NB4 (cell line): ENCODE measurements at regions not wholly inside any gene's neighbourhood (a gene's known extent, or its start where the extent isn't known, plus 50 kb on each side); places are given as distances from the start of the nearest gene placed in this dataset.

Source experiments
- DNase-seq: peaks from one replicate; pipeline ENCODE4 v3.0.0; 2010; ENCODE audit warnings: low read depth
- H3K4me3 ChIP-seq: one replicate; pipeline ENCODE4 v1.5.1; 2011; ENCODE audit warnings: mild to moderate bottlenecking, low read depth, low read length, moderate library complexity
- MYC ChIP-seq: IDR thresholded peaks from 2 replicates; pipeline ENCODE4 v1.6.1; 2011; ENCODE audit warnings: low read depth, low read length
- POLR2A ChIP-seq: IDR thresholded peaks from 2 replicates; pipeline ENCODE4 v1.6.1; 2011; ENCODE audit warnings: mild to moderate bottlenecking; ENCODE audit not compliant: insufficient read length; ENCODE audit errors: extremely low read depth
- TF ChIP-seq, protein P1 (sequence below): IDR thresholded peaks from 2 replicates; pipeline ENCODE4 v1.6.1; 2011; ENCODE audit warnings: low read depth, low read length
- TF ChIP-seq, protein P2 (sequence below): IDR thresholded peaks from one replicate; pipeline ENCODE4 v1.5.1; 2012; ENCODE audit warnings: low read depth, low read length

- no peak overlapping the region for H3K4me3 ChIP-seq
- TF ChIP-seq, protein P1, sequence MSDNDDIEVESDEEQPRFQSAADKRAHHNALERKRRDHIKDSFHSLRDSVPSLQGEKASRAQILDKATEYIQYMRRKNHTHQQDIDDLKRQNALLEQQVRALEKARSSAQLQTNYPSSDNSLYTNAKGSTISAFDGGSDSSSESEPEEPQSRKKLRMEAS = no peak
- TF ChIP-seq, protein P2, sequence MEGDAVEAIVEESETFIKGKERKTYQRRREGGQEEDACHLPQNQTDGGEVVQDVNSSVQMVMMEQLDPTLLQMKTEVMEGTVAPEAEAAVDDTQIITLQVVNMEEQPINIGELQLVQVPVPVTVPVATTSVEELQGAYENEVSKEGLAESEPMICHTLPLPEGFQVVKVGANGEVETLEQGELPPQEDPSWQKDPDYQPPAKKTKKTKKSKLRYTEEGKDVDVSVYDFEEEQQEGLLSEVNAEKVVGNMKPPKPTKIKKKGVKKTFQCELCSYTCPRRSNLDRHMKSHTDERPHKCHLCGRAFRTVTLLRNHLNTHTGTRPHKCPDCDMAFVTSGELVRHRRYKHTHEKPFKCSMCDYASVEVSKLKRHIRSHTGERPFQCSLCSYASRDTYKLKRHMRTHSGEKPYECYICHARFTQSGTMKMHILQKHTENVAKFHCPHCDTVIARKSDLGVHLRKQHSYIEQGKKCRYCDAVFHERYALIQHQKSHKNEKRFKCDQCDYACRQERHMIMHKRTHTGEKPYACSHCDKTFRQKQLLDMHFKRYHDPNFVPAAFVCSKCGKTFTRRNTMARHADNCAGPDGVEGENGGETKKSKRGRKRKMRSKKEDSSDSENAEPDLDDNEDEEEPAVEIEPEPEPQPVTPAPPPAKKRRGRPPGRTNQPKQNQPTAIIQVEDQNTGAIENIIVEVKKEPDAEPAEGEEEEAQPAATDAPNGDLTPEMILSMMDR = no peak
- TF ChIP-seq MYC (no peak), POLR2A (no peak)
- no peak for DNase-seq
These were observed 125.5 kb upstream of the CHRM3 start for GRCh38 chr1:239260842-239261241.

- no peak for DNase-seq
- no peak overlapping the region for H3K4me3 ChIP-seq
- TF ChIP-seq, protein P2 = no peak
- TF ChIP-seq, protein P1 = no peak
- no peak for TF ChIP-seq POLR2A
- TF ChIP-seq MYC = no peak
These were observed 130.7 kb upstream of the CHRM3 start for GRCh38 chr1:239255628-239256160.

DNA sequence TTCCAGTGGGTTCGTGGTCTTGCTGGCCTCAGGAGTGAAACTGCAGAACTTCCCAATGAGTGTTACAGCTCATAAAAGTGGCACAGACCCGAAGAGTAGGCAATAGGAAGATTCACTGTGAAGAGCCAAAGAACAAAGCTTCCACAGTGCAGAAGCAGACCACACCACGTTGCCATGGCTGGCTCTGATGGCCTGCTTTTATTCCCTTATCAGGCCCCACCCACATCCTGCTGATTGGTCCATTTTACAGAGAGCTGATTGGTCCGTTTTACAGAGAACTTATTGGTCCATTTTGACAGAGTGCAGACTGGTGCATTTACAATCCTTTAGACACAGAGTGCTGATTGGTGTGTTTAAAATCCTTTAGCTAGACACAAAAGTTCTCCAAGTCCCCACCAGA is 131.4 kb upstream of the CHRM3 start:
- DNase-seq = no peak
- no peak overlapping the region for H3K4me3 ChIP-seq
- TF ChIP-seq MYC (no peak), POLR2A (no peak)

DNA sequence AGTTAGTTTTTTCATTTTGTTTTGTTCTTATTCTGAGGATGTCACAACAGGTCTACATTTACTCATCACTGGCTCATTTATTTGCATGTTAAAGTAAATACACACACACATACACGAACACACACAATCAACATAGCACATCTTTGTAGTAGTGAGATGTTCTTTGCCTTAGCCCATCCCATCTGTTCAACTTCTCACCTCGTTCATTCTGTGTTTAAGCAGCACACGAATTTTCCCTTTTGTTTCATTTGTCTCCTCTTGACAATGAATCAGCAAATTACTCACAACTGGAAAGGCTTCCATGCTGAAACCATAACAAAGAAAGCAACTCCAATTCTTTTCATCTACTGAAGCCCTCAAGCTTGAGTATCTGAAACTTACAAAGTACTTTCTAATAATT is 133.3 kb upstream of the CHRM3 start:
- no peak for DNase-seq
- H3K4me3 ChIP-seq = no peak overlapping the region
- TF ChIP-seq, protein P2 = no peak
- no peak for TF ChIP-seq MYC
- TF ChIP-seq, protein P1 = no peak
- TF ChIP-seq POLR2A = no peak

GRCh38 chr1:239250353-239251035 is 135.9 kb upstream of the CHRM3 start:
- no peak for TF ChIP-seq POLR2A
- TF ChIP-seq, protein P2 = no peak
- no peak for TF ChIP-seq MYC
- TF ChIP-seq, protein P1 = no peak
- DNase-seq = peak; percentile 8
- no peak overlapping the region for H3K4me3 ChIP-seq

GRCh38 chr1:239247285-239247684 is 139.1 kb upstream of the CHRM3 start:
- DNase-seq = no peak
- no peak overlapping the region for H3K4me3 ChIP-seq
- TF ChIP-seq, protein P1 = no peak
- TF ChIP-seq MYC = no peak
- TF ChIP-seq POLR2A = no peak

GRCh38 chr1:239244084-239244483 is 142.3 kb upstream of the CHRM3 start:
- H3K4me3 ChIP-seq = no peak overlapping the region
- DNase-seq = no peak
- TF ChIP-seq POLR2A (no peak), MYC (no peak)
- TF ChIP-seq, protein P1 = no peak
- TF ChIP-seq, protein P2 = no peak
